Posterior cingulate gyrus (tissue), 11 donors: ENCODE measurements at regions not wholly inside any gene's neighbourhood (a gene's known extent, or its start where the extent isn't known, plus 50 kb on each side); places are given as distances from the start of the nearest gene placed in this dataset.

Experiments used
- DNase-seq, 10 donors: peaks; one replicate each; pipeline versions ENCODE4 v3.0.0 to v3.0.0-alpha.2; 2020 to 2021; ENCODE audit warnings: mixed read lengths in 3 of 10
- intact Hi-C: fragments of 100-400 bp; cut with DNase I; formaldehyde crosslinking; loops from one replicate; pipeline ENCODE4 v1.15.1; 2023

DNA sequence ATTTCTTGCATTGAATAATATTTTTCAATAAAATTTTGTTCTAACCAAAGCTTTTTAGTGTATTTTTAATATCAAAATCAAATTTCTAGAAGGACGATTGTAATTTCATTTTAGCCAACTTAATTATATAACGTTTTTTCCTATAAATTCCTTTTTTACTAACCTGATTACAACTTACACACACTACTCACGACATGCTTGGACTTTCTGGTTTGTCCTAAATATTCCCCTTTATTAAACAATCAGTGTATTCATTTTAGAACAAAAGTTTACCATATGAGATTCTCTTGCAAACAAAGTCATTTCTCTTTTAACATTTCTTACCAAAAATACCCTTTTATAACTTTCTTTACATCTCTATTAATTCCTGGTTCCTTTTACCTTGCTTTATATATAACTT is 173.7 kb downstream of the PWWP3B start:
- intact Hi-C loops = no loop called here
- DNase-seq = no peak

DNA sequence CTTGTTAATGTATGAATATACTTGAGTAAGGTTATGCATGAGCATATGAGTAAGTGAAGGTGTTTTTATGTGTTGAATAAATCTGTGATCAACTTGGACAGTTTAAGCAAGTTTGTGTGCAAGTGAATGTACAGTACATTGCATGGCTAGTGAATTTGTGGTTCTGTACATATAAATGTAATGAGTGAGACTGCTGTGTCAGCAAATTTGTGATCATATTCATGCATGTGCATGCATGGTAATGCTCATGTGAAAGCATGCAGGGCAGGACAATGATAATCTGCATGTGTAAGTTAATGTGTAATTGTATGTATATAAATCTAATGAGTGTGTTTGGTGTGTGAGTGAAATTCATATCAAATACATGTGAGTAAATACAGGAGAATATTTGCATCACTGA is 188.5 kb downstream of the PWWP3B start:
- intact Hi-C loops = no loop called here
- no peak for DNase-seq

GRCh38 chrX:106363214-106363613 is 195.1 kb downstream of the PWWP3B start:
- intact Hi-C loops = no loop called here
- DNase-seq = no peak

DNA sequence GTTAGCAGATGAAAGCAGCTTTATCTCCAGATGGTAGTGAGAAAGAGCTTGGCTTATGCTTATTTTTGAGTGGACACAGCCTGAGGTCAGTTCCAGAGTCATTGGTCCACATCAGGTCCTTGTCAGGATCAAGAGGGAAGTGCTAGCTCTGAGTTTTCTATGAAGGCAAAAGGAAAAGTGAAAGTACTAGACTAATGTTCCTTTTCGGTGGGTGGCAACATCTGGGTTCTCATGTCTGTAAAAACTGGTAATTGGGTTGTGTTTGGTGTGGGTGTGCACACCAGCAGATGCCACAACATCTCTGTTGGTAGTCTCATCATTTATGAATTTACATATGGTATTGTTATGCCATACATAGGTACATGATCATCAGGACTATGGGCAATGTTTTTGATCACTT is 210.5 kb downstream of the PWWP3B start:
- DNase-seq = no peak
- intact Hi-C loops = no loop called here

DNA sequence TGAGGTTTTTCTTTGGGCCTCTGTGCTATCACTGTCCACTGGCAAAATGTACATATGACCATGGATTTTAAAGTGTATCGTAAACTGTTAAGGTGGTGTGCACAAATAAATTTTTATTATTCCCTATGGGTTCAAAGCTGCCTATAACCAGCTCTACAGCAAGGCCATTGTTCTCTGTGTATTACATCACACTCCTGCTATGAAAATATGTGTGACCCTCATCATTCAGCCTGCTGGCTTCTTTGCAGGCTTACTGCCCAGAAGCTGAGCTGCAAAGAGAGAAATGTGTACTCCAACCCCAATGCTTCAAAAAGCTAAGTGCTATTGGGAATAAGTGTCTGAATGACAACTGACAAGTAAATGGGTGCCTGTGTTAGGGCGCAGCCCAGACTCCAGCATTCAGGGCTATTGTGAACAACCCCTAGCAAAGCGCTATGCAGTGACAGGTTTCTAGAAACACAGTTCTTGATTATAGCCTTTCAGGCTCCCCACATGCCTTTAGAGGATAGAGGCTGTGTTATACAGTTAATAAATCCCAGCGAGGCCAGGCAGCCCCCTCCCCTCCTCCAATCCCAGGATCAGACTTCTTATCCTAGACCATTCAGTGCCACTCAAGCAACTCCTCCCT is 220.4 kb upstream of the RADX start:
- no peak for DNase-seq
- intact Hi-C loops = loop anchor here (10.0 kb wide), 1 partner anchor 217 kb away; no protein-coding TSS in a partner anchor

DNA sequence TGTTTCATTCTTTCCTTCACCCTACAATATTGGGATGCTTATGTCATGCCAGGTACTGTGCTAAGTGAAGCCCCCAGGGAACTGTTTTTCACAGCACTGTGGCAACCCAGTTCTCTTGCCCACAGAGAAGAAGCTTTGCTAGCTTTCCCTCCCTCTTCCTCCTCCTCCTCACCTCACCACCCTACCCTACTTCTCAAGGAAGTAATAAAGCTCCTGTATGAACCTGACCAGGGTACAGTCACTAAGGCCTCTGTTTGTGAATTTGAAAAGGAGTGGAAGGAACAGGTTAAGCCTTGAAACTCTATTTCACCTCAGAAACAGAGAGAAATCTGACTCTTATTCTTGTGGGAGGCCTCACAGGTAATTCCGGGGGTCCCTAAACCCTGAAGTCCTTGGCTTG is 219.4 kb upstream of the RADX start:
- no peak for DNase-seq
- intact Hi-C loops = loop anchor here (10.0 kb wide), 1 partner anchor 218 kb away; no protein-coding TSS in a partner anchor

GRCh38 chrX:106397788-106398538 is 213.8 kb upstream of the RADX start:
- intact Hi-C loops = loop anchor here (5.0 to 10.0 kb wide), 2 partner anchors 223 to 421 kb away; no protein-coding TSS in a partner anchor
- no peak for DNase-seq

DNA sequence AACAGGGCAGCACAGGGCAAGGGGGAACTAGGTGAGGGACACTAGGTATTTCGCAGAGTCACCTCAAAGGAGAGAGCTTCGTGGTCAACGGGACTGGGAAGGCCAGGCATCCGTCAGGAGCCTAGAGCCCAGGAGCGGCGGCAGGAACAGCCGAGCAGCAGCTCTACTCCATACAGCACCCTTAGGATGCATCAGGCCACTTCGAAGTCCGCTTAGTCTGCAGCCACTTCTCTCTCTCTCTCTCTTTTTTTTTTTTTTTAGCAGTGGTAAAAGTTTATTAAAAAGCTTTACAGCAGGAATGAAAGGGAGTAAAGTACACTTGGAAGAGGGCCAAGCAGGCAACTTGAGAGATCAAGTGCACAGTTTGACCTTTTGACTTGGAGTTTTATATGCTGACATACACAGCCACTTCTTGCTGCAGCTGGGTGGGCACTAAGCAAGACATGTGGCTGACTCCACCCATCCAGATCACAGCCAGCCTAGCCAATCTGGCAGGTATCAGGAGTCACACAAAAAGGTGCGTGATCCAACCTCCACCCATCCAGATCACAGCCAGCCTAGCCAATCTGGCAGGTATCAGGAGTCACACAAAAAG is 209.7 kb upstream of the RADX start:
- no peak for DNase-seq
- intact Hi-C loops = no loop called here

GRCh38 chrX:106404512-106404911 is 207.3 kb upstream of the RADX start:
- no peak for DNase-seq
- intact Hi-C loops = no loop called here

- intact Hi-C loops = no loop called here
- DNase-seq = no peak
Measured at GRCh38 chrX:106415276-106415895, 196.4 kb upstream of the RADX start.

DNA sequence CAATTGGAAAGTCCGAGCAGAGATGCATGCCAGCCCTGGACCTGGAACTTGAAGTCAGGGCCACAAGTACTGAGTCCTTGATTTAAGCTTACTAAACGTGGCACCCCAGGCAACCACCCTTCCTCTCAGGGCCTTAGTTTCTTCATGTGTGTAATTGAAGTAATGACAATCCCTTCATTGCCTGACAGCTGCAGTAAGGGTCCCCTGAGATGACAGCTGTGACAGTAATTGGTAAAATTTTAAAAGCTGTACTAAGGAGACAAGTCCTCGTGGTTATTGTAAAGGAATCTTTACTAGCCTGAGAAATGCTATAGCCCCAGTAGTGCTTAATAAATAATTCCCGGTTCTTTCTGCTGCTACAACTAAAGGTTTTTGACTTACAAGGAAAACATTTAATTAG is 175.1 kb upstream of the RADX start:
- intact Hi-C loops = no loop called here
- DNase-seq = no peak

DNA sequence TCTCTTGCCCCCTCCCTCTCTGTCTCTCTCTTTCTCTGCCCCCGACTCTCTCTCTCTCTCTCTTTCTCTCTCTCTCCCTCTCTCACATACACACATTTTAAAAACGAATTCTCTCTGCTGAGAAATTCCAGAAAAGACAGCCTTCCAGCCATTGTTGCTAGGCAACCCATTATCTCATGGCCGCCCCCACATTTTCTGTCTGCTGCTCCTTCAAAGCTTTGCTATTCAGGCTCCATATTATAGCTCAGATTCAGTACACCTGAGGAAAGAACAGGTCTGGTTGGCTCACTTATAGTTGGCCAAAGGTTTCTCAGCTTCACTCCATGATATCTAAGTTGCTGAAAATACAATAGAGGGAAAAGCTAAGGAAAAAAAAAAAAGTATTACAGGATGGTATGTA is 174.4 kb upstream of the RADX start:
- peak in 4 of 10 donors; percentile 4 to 69 (median 34) for DNase-seq
- intact Hi-C loops = no loop called here

- intact Hi-C loops = no loop called here
- DNase-seq = no peak
Measured at GRCh38 chrX:106450405-106450804, 161.4 kb upstream of the RADX start.

GRCh38 chrX:106451933-106452332 is 159.8 kb upstream of the RADX start:
- DNase-seq = no peak
- intact Hi-C loops = no loop called here

DNA sequence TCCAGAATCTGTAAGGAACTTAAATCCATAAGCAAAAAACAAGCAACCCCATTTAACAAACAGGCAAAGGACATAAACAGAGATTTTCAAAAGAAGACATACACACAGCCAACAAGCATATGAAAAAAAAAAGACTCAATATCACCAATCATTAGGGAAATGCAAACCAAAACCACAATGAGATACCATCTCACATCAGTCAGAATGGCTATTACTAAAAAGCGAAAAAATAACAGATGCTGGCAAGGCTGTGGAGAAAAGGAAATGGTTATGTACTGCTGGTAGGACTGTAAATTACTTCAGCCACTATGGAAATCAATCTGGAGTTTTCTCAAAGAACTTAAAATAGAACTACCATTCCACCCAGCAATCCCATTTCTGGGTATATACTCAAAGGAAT is 156.8 kb upstream of the RADX start:
- intact Hi-C loops = no loop called here
- DNase-seq = no peak

DNA sequence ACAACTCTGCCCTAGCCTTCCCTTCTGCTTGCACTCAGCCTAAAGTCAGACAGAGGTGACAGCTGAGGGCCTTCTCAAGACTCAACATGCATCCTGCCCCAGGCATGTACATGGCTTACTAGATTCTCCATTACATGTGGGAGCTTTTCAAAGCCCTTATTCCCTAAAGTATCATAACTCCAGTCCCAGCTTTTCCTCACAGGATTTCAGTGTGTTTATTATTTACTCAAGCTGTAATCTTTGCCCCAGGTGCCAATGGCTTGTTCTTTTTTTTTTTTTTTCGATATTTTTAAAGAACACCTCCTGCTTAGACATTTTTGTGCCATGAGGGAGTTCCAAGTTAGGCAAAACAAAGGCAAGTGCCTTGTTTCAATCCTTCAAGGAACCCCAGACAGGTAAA is 154.0 kb upstream of the RADX start:
- no peak for DNase-seq

DNA sequence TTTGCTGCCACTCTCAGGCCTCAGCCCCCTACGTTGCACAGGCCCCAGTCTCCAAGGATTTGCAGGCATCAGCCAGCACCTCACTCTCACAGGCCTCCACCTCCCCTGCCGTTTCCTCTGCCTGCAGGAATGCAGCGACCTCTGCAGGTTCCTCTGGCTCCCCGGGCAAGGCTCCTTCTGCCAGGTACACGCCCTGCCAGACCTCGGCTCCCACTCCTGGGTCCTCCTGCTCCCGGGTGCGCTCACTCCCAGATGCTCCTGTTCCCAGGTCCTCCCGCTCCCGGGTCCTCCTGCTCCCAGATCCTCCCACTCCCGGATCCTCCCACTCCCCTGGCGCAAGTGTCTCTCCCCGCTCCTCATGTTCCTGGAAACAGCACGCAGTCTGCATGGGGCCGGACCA is 144.4 kb upstream of the RADX start:
- DNase-seq = peak in 3 of 10 donors; percentile 47 to 74 (median 54)
- intact Hi-C loops = no loop called here

More for the DNA sequence above, 154.0 kb upstream of the RADX start:
- intact Hi-C loops = no loop called here

DNA sequence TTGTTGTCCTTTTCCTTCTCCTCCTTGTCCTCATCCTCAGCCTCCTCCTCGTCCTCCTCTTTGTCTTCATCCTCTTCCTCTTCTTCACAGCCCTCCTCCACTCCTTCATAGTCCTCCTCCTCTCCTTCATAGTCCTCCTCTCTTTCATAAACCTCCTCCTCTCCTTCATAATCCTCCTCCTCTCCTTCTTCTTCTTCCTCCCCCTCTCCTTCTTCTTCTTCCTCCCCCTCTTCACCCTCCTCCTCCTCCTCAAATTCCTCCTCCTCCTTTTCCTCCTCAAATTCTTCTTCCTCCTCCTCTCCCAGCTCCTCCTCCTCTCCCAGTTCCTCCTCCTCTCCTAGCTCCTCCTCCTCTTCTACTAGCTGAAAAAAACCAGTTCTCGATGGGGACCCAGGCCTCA is 143.8 kb upstream of the RADX start:
- intact Hi-C loops = no loop called here
- no peak for DNase-seq

DNA sequence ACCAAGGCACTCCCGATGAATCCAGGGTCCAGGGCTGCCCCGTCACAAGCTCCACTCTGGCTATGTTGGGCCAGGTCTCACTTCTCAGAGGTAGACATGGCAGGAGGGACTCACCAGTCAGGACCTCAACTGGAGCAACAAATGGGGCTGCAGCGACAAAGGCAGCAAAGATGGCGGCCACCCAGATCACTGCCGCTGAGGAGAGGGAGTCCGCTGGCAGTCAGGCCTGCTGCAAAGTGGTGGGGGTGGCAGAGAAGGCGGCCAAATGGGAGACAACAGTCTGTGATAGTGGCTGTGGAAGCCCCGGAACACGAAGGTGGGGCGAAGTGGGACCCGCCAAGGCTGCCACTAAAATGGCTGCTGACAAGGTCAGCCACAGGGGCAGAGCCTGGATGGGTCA is 143.3 kb upstream of the RADX start:
- DNase-seq = peak in 3 of 10 donors; percentile 45 to 62 (median 58)
- intact Hi-C loops = no loop called here

GRCh38 chrX:106479920-106480319 is 131.9 kb upstream of the RADX start:
- intact Hi-C loops = loop anchor here (5.0 to 10.0 kb wide), 3 partner anchors 137 to 475 kb away; no protein-coding TSS in a partner anchor
- no peak for DNase-seq

GRCh38 chrX:106481341-106481740 is 130.4 kb upstream of the RADX start:
- peak in 5 of 10 donors; percentile 11 to 59 (median 29) for DNase-seq
- intact Hi-C loops = loop anchor here (5.0 to 10.0 kb wide), 3 partner anchors 136 to 473 kb away; no protein-coding TSS in a partner anchor
